ENCODE measurements at regions not wholly inside any gene's neighbourhood (a gene's known extent, or its start where the extent isn't known, plus 50 kb on each side); places are given as distances from the start of the nearest gene placed in this dataset.
A peak's percentile ranks its signal among the peaks of the same experiment; 100 is the strongest.

DNA sequence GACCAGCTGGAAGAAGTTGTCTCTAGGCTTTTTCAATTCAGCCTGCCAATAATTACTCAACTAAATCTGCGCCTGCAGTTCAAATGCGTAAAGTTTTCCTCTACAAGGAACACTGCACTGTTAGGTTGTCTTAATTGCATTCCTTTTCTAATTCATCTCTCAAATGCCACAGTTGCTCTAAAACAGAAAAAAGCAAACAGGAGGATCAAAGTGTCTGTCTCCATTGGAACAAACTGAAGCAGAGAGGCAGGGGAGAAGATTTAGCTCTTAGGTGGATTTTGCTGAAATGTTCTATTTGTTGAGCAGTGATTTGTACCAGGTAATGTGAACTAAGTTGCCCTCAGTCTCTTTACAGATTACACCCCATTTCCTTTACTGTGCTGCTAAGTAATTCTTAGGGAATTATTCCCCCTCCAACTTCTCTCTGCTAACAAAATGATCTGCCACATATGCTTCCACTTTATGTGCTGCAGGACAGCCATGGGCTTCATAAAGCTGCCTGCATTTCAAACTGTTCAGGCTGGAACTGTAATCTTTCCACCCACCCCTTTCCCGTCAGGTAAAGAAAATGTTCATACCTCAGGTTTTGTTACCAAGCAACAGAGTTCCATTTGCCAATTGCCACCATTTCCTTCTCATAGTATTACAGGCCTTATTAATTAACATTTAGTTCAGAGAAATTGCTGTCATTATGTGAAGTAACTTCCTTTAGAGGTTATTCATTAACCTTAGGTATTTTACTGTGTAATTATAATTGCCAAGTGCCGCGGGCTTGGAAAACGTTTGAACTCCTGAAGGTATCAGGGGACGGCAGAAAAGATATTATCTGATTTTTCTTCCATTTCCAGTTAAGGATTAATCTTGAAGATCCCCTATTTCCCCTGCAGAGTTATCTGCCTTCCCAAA lies 149.3 kb downstream of the SPRY1 start:
- DNase-seq, result no peak

DNA sequence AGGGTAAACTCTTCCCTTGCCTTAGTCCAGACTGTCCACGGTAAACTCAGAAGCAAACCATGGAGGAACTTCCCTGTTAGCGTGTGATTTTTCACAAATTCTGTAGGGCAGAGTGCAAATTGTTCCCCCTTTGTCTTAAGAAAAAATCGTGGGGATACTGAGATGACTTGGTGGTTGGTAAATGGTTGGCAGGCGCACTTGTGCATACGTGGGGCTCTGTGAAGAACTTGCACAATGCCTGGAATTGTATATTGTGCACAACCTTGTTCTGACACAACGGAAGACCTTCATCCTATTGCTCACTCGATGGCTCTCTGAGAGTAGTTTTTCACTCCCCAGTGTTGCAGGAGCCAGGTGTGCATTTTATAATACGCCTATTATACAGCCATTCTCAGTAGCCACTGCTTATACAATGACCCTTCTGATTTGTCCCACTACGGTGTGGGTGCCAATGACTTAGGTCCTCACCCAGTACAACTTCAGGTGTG lies 150.0 kb downstream of the SPRY1 start:
- DNase-seq, result no peak

DNA sequence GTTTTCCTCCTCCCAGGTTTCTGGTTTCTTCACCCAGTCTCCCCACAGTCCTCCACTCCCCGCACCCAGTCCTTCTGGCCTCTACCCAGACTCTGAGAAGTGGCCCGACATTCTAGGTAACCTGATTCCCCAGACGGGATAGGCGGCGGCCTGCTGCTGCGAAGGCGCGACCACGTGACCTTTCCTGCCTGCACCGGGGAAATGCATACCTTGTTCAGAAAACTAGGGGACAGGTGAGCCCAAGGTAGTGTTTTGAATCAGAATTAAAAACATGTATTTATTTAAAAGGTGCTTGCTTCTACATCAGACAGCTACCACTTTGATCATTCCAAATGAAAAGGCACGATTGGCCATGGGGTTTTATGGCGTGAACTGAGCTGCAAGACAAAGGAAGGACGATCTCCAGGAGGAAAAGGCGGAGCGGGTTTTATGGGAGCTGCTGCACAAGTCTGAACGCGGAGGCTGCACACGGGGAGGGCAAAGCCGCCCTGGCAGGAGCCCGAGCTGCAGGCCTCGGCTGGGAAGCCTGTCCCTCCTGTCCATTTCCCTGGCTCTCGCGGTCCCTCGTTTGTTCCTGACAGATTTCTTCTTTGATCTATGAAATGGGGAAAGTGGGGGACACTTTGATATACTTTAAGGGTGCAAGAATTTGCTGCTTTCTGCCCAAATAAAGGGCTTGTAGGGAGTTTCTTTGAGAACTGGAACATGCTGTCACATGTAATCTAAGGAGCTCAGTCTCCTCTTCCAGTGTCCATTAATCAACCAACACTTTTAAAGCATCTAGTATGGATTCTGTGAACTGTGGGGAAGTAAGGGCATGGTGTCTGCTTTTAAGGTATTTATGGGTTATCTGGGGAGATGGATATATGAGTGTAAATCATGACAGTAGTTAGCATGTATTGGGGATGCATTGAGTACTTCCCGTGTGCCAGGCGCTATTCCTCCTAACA lies 150.9 kb downstream of the SPRY1 start:
- DNase-seq, result no peak

DNA sequence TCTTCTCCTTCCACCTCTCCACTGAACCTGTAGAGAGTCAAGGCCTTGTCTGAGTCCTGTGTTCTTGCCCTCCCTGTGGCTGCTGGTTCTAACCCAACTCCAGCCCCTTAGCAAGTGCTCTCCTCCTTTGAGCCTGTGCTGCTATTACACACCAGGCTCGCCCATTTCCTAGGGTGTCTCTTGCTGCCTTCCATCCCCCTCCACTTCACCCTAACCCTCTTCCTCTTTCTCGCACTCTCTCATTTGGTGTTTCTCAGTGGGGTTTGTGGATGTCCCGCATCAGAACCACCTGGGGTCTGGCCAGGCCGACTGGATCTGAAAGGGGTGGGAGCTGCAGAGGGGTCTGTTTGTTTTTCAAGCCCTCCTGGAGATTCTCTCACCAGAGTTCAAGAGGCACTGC lies 156.7 kb downstream of the SPRY1 start:
- no peak for DNase-seq

DNA sequence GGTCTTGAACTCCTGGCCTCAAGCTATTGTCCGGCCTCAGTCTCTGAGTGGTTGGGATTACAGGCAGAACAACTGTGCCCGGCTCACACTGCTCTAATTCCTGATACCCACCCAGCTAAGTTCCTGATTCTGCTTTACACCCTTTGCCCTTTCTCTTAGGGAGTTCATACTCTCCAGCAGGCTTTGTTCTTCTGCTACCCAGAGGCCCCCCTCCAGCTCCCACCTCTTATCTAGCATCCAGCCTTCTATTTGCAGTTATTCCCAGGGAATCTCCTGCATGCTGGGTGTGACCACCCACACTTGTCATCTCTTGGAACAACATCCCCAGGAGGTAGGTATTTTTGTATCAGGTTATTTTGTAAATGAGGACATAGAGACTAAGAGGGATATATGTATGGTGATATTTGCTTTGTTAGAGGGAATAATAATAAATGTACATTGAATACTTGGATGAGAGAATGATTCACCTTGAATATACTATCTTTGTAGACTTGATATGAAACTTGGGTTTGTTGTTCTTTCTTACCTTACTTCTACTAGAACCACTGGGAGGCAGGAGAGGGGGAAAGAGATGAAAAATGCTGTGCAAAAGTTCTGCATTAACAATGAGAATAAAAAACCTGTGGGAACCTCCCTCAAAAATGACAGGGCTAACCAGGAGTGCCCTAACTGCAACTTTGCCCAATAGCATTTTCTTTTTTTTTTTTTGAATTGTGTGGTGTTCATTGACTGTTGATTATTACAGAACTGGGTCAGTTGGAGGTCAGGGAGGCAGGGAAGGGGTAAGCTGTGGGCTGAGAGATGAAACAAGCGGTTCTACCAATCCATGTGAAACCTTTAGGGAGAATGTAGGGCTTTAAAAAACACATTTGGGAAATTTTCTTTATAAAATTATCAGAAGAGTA lies 157.4 kb downstream of the SPRY1 start:
- peak; percentile 27 for DNase-seq

DNA sequence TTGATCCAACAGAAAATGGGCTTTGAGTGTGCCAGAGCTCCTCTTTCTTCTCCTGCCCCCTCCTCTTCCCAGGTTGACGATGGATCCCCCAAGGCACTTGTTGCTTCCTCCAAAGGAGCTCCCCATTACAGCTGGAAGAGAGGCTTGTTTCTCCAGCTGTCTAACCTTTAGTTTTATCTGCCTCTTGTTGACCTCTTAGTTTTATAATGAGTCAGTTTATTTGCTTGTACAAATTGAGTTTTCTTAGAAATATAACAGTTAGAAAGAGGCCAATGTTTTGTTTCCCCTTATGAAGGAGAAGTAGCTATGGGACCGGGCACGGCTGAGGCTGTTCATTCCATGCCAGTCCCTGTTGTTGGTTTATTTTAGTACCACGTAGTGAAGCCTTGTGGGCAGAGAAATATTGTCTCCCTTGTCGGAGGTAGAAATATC lies 158.2 kb downstream of the SPRY1 start:
- DNase-seq, result no peak

DNA sequence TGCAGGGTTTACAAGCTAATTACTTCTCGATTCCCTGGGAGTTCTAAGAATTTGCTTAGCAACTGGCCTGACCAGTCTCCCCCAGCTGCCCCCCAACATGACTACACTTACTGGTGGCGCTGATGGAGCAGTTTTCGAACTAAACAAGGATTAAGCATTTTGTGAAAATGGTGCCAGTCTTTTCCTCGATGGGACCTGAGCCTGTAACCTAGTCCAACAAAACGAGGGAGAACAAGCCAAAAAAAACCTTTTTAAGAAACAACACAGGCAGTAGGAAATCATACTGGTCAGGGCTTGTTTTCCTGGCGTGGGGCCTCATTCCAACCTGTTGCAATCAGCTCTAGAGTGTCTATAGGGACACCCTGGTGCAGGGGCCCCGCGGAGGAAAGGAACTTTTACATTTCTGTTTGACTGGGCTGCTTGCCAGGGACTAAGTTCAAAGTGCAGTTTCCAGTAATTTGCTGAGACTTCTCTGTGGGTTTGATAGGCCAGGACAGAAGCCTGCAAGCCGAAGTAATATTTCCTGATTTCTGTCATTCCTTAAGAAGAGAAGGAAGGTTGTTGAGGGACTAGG lies 158.7 kb downstream of the SPRY1 start:
- DNase-seq, result peak; percentile 77

DNA sequence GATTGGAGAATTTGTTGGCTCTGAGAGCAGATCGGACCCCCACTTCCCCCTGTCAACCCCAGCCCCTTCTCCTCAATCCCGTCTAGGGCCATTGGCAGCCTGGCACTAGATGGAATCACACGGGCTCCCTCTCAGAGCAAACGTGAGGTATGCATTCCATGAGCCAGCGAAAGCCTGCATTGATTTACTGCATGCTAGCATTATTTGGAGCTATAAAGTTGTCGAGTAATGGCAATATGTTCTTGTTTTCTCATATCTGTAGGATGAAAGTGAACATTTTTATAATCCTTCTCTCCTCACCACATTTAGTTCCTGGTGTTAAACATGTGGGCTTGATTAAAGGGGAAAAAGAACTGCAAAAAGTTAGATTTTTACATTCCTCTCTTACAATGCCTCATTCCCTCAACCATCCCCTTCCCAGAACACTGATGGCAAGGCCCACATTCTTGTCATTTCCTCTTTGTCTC lies 159.2 kb downstream of the SPRY1 start:
- DNase-seq, result no peak

DNA sequence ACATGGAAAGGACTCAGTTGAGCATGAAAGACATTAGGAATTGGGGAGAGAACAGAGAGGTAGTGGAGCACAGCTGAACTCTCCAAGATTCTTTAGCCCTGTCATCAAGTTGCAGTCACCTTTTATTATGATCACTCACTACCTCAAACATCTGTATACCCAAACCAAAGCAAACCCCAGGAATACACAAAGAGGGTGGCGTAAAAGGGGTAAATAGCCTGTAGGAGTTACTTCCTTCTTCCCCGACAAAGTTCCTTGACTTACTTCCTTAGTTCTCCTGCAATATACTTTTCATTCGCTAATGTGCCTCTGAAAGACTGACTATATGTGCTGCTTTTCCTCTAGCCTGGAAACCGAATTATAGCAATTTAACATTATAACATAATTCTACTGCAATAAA lies 159.9 kb downstream of the SPRY1 start:
- DNase-seq, result no peak

DNA sequence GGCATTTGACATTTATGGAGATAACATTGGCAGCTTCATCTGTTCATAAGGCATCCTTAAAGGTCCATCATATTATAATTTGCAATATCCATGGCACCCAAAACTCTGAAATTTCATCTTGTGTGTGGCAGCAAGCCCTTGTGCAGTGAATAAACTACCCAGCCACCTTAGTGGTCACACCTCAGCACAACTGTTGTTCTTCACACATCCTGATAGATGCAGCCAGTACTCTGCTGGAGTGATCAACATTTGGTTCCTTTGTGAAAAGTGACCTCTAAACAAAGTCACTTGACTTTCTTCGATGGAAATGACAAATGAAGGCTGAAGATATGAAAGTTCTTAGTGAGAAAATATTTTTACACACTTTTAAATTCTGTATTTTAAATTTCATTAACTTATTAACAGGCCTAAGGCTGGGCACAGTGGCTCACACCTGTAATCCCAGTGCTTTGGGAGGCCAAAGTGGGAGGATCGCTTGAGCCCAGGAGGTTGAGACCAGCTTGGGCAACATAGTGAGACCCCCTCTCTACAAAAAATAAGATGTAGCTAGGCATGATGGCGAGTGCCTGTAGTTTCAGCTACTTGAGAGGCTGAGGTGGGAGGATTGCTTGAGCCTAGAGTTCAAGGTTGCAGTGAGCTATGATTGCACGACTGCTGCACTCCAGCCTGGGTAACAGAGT lies 161.4 kb downstream of the SPRY1 start:
- DNase-seq, result no peak

DNA sequence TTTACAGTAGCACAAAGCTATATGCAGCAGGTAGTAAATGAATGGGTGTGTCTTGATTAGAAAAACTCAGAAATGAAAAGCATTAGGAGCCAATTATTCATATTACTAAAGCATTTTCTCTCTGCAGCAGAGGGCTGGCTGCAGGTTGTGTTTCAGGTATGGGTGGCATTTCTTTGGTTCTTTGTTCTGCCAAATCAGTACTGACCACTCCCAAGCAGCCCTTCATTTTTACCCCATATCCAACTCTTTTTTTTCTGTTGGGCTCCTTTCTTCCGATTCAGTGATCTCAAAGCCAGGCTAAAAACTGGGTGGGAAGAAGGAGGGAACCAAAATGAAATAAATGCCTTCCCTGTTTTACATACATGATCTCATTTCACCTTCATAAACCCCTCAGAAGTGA lies 162.3 kb downstream of the SPRY1 start:
- no peak for DNase-seq

DNA sequence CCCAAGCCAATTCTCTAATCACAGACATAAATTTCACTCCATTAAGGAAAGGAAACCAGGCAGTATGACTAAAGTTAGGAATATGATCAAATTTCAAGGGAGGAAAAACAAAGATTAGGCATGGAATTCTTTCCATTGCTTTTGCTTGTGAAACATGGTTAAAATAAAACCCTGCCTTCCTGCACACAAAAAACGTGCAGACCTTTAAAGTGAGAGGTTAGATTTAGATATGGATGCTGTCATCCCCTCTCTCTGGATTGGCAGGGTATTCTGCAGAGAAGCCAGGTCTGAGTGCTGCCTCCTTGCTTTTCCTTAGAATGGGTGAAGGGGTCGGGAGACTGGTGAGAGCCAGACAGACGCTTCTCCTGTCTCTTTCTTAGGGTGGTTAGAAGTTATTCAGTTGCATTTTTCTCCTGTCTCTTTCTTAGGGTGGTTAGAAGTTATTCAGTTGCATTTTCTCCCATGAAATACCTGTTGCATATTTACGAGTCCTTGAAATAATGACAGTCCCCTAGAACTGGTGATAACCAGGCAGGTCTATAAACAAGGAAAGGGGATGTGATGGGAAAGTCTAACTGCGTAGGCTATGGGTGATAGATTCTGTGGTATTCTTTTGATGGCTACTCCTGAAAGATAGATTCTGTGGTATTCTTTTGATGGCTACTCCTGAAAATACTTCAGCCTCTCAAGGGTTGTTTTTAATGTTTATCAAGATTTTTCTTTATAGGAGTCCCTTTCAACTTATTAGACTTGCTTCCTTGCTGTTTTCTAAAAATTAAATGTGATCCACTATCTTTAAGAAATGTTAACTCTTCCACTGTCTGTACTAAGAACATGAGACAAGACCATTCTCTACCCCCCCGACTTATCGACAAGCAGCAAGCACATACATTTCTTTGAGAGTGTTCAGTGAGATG lies 163.6 kb downstream of the SPRY1 start:
- DNase-seq, result no peak

DNA sequence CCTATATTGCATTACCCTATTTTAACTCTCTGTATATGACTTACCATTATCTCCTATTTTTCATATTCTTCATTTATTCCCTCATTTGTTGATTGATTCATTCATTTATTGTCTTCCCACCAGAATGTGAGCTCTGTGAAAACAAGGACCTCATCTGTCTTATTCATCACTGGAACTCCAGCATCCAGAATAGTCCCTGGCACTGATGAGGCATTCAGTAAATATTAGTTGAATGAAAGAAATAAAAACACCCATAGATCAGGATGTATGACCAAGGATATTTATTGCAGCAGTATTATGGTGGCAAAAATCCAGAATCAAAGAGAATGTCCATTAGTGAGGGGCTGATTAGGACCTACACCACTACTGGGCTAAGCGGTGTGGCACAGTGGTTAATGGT lies 164.9 kb downstream of the SPRY1 start:
- DNase-seq, result no peak

DNA sequence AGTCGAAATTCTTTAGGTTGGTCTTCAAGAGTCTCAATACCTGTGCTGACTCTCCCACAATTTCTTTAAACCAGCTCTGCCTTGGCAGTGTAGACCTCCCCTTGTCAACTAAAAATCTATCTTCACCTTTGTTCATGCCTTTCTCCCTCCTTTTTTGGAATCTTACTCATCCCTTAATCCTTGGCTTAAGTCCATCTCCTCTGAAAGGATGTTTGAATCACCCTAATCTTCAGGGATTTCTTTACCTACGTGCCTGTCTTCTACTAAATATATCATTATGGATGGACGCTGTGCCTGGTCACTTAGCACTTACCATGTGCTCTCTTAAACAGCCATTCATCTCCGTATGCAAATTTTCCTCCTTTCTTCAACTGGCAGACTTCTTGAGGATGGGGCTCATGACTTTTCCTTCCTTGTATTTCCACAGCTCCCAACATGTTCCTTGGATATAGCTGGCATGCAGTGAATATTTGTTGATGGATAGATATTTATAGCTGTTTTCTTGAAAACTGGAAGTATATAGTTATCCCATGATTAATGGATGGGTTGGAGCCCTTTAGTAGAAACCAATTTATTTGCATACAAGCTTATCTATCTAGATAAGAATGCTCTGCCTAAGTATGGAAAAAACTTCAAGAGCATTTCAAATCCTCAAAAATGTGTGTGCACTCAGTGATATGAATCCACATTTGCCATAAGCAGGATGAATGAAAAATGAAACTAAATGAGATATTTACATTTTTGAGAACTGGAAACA lies 166.6 kb downstream of the SPRY1 start:
- peak; percentile 81 for DNase-seq

DNA sequence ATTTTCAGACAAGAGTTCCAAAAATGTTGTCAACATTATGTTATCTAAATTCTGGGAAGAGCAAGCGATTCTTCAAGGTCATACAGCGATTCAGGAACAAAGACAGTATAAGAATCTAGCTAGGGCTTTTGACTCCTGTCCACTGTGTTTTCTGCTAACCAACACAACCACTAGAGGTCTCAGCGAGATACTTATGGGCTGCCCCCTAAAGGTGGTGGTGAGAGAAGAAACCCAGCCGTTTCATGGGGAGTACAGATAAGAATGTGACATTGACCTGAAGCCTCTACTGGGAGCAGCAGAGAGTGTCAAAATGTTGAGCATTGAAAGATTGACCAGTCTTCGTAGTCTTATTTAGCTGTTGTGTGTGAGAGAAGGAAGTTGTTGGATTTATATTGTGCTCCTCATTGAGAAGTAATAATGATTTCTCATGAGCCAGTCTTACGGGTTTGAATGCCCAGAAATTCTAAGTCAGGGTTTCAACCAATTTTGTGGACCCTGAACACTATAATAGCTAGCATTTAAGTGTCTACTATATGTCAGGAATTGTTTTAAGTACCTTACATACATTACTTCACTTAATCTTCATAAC lies 168.3 kb downstream of the SPRY1 start:
- peak; percentile 97 for DNase-seq

DNA sequence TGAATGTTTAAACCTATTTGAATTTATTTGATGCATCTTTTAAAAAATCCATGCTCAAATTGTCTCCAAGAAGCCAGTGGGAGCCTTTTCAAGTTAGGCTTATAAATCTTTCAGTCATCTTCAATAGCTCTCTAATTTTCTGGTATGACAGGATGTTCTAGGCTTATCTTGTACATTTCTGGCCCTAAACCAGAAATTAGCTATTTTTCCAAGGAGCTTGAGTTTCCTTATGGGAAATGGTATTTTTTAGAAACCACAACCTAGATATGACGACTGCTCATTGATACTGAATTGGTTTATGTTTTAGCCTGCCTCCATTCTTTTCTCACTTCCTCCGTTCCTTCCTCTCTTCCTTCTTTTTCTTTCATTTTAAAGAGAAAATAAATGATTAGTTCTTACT lies 172.3 kb downstream of the SPRY1 start:
- DNase-seq, result no peak

DNA sequence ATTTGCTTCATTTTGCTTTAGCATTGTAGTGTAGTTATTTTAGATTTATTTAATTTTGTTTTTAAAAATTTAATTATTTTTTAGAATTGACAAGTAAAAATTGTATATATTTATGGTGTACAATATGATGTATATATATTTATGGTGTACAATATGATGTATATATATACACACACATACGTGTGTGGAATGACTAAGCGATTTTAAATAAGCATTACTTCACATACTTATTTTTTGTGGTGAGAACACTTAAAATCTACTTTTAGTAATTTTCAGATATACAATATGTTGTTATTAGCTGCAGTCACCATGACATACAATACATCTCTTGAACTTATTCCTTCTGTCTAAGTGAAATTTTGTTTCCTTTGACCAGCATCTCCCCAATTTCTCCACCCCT lies 172.9 kb downstream of the SPRY1 start:
- DNase-seq, result no peak

DNA sequence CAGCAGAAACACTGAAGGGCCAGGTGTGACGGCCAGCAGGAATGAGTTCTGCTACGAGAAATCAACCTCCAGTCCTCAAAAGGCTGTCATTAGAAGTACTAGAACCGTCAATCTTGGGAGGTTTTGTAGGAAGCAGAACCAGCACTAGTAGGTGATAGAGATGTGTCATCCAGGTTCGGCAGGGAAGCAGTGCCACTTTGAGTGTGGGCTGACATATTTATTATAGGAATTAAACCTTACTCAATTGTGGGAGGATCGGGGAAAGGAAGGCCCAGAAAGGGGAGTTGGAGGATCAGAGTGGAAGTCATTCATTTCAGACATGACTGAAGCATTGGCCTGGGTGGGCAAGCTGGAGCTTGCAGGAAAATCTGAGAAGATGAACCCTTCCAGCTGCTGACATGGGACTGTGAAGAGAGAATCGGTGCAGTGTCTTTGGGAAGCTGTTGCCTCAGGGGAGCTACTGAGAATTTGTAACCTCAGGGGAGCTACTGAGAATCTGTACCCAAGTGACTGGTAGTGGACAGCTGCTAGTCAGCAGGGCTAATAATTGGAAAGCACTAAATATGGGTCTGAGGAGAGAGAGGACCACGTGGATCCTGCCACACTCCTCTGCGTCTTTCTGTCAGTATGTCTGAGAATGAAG lies 177.4 kb downstream of the SPRY1 start:
- DNase-seq, result no peak

DNA sequence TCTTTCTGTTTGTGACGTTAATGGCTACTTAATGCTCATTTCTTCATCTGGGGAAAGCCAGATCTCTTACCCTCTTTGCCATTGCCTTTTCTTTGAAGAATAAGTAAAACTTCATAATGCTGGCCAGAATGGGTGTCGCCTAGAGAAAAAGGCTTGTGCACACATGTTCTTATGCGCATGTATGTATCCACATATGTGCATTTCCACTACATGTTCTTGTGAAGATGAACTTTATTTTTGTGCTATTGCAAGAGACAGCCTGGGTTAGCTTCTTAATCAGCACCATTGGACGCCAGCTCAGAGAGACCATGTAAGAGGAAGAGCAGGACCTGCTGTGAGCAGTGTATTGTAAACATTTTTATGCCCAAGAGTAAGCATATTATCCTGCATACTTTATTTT lies 178.7 kb downstream of the SPRY1 start:
- no peak for DNase-seq
